GF-D8 (cell line): ENCODE measurements at regions not wholly inside any gene's neighbourhood (a gene's known extent, or its start where the extent isn't known, plus 50 kb on each side); places are given as distances from the start of the nearest gene placed in this dataset.
A peak's percentile ranks its signal among the peaks of the same experiment; 100 is the strongest.
"Not testable (repeated sequence)": the region's sequence is repeated elsewhere in the genome, so short reads cannot be mapped to it uniquely, and the experiment has no call there.

Experiments
- DNase-seq: peaks from one replicate; lab custom pipeline; 2025; lab: John Stamatoyannopoulos, UW

- no peak for DNase-seq
These were observed 91.5 kb upstream of the RREB1 start for GRCh38 chr6:7016226-7016625.

- no peak for DNase-seq
These were observed 86.5 kb upstream of the RREB1 start for GRCh38 chr6:7021301-7021700.

GRCh38 chr6:7025861-7026260 is 81.9 kb upstream of the RREB1 start:
- no peak for DNase-seq

- DNase-seq: not testable (repeated sequence)
These were observed 78.8 kb upstream of the RREB1 start for GRCh38 chr6:7028963-7029362.

GRCh38 chr6:7030968-7031367 is 76.8 kb upstream of the RREB1 start:
- DNase-seq: not testable (repeated sequence)

- no peak for DNase-seq
These were observed 74.6 kb upstream of the RREB1 start for GRCh38 chr6:7033202-7033601.

GRCh38 chr6:7034055-7034454 is 73.7 kb upstream of the RREB1 start:
- DNase-seq: no peak

GRCh38 chr6:7035837-7036249 is 71.9 kb upstream of the RREB1 start:
- peak; percentile 22 for DNase-seq

- DNase-seq: no peak
These were observed 66.2 kb upstream of the RREB1 start for GRCh38 chr6:7041511-7042026.

GRCh38 chr6:7042056-7042653 is 65.6 kb upstream of the RREB1 start:
- peak; percentile 24 for DNase-seq

GRCh38 chr6:7042654-7043545 is 64.9 kb upstream of the RREB1 start:
- DNase-seq: no peak

GRCh38 chr6:7045331-7045730 is 62.4 kb upstream of the RREB1 start:
- no peak for DNase-seq

GRCh38 chr6:7045746-7046145 is 62.0 kb upstream of the RREB1 start:
- no peak for DNase-seq

GRCh38 chr6:7047128-7047527 is 60.6 kb upstream of the RREB1 start:
- no peak for DNase-seq

GRCh38 chr6:7047966-7048365 is 59.8 kb upstream of the RREB1 start:
- peak; percentile 54 for DNase-seq

- DNase-seq: peak; percentile 65
These were observed 58.9 kb upstream of the RREB1 start for GRCh38 chr6:7048894-7049293.

GRCh38 chr6:7050004-7050403 is 57.8 kb upstream of the RREB1 start:
- DNase-seq: peak; percentile 53

- DNase-seq: peak; percentile 43
These were observed 56.6 kb upstream of the RREB1 start for GRCh38 chr6:7050872-7051779.

GRCh38 chr6:7051780-7052442 is 55.9 kb upstream of the RREB1 start:
- DNase-seq: peak; percentile 22

GRCh38 chr6:7052443-7053011 is 55.2 kb upstream of the RREB1 start:
- peak; percentile 18 for DNase-seq

GRCh38 chr6:7053125-7053774 is 54.5 kb upstream of the RREB1 start:
- DNase-seq: no peak
